Amygdala (tissue), 56 donors: ENCODE measurements at regions not wholly inside any gene's neighbourhood (a gene's known extent, or its start where the extent isn't known, plus 50 kb on each side); places are given as distances from the start of the nearest gene placed in this dataset.

Experiments
- DNase-seq, 56 donors: peaks; one replicate each; lab custom pipeline; 2025; lab: John Stamatoyannopoulos, UW

- DNase-seq: no peak
These were observed 173.6 kb upstream of the DYNLRB2 start for GRCh38 chr16:80367037-80367658.

- no peak for DNase-seq
These were observed 174.8 kb upstream of the DYNLRB2 start for GRCh38 chr16:80366023-80366422.

GRCh38 chr16:80362816-80363215 lies 178.0 kb upstream of the DYNLRB2 start:
- no peak for DNase-seq

GRCh38 chr16:80356365-80356764 lies 184.4 kb upstream of the DYNLRB2 start:
- DNase-seq: no peak

DNA sequence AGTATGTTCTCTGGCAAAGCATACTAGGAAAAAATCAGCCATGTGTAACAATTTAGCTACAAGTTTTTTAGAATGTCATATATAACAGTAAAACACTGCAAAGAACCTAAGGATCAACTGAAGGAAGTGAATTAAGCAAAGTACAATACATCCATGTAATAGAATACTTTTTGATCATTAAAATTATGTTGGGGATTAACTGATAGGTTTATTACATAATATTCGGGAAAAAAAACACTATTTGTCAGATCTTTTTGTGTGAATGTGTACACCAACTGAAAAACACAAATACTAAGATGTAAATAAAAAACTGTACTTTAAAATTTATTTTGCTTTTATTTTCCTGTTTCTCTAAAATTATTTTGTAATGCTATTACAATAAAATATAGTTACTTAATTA lies 185.5 kb upstream of the DYNLRB2 start:
- no peak for DNase-seq

- DNase-seq: no peak
These were observed 190.7 kb upstream of the DYNLRB2 start for GRCh38 chr16:80350061-80350460.

GRCh38 chr16:80347900-80348299 lies 192.9 kb upstream of the DYNLRB2 start:
- DNase-seq: peak in 37 of 56 donors; percentile 2 to 75 (median 34)

- DNase-seq: no peak
These were observed 193.8 kb upstream of the DYNLRB2 start for GRCh38 chr16:80347002-80347401.

- DNase-seq: peak in 6 of 56 donors; percentile 0 to 22 (median 4)
These were observed 194.6 kb upstream of the DYNLRB2 start for GRCh38 chr16:80346111-80346632.

- DNase-seq: no peak
These were observed 195.1 kb upstream of the DYNLRB2 start for GRCh38 chr16:80345701-80346100.

GRCh38 chr16:80344570-80344969 lies 196.2 kb upstream of the DYNLRB2 start:
- DNase-seq: no peak

DNA sequence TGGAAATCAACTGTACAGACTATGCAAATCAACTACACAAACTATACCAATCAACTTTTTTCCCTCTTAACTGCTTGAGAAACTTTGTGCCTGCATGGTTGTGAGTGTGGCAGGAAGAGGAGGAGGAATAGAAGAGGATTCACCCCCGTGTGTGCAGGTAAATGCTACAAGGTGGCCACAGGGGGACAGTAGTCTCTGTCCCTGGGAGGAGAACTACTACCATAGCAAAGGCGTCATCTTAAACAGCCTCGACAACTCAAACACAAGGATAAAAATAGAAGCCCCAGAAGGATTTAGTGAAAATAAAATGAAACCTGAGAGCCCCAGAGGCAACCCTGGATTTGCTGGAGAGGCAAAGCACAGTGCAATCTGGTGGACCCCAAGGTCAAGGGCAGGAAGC lies 199.5 kb upstream of the DYNLRB2 start:
- no peak for DNase-seq

DNA sequence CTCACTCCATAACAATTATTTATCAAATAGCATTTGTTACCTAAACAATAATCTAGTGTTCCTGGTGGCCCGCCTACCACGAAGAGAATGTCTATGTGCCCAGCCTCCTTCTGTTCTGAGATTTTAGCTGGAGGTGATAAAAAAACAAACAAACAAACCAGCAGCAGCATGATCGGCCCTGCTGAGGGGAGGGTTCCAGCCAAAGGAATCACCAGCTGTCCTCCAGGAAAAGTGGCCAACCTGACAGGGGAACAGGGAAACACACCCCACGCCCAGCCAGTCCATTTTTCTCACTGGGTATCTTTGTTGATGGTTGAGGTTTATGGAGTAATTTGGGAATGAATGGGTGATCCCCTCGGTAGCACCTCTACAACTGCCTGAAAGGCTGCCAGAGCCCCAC lies 203.0 kb upstream of the DYNLRB2 start:
- no peak for DNase-seq

- no peak for DNase-seq
These were observed 210.0 kb upstream of the DYNLRB2 start for GRCh38 chr16:80330803-80331202.

DNA sequence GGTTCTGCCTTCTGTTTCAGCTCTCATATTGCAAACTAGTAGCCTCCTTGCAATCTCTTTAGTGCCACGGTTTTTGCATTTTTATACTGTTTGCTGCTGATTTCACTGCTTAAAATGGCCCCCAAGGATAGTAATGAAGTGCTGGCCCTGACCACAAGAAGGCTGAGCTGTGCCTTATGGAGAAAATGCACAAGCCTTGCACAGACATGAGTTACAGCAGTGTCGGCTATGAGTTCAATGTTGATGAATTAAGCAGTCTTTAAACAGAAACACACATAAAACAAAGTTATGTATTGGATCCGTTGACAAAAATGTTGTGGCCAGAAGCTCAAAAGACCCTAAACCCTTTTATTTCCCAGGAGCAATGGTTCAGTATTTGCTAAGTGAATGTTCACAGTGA lies 210.6 kb upstream of the DYNLRB2 start:
- no peak for DNase-seq

DNA sequence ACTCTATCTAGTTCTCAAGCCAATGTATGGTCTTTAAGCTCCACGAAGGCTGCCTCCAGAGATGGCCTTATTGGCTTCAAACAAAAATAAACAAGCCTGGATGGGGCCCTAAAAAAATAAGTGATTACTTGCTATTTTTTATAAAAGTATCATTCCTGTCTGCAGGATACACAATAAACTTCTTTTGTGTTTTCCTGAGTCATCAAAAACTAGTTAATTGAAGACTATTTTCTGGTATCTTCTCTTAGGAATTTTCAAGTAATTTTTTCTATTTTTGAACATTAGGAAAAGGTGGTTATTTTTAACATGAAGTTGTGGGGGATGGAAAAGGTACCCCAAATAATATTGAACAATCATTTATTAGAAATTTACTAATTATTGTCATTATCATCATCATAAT lies 213.1 kb upstream of the DYNLRB2 start:
- no peak for DNase-seq

DNA sequence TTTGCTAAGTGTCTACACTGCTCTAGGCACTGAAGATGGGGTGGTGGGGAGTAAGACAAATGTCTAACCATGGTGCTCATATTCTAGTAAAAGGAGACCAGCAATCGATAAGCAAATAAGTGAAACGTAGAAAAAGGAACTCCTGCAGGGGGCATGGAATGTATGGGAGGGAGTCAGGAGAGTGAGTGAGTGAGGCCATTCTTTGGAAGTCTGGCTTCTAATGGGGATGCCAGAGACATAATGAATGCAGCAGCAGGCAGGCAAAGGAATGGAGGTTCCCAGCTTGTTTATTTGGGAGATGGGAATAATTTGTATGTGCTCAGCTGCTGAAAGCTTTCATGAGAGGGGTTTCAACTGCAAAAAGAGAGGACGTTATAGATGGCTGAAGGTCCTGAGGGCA lies 216.4 kb upstream of the DYNLRB2 start:
- no peak for DNase-seq

- DNase-seq: no peak
These were observed 217.0 kb upstream of the DYNLRB2 start for GRCh38 chr16:80323808-80324195.

DNA sequence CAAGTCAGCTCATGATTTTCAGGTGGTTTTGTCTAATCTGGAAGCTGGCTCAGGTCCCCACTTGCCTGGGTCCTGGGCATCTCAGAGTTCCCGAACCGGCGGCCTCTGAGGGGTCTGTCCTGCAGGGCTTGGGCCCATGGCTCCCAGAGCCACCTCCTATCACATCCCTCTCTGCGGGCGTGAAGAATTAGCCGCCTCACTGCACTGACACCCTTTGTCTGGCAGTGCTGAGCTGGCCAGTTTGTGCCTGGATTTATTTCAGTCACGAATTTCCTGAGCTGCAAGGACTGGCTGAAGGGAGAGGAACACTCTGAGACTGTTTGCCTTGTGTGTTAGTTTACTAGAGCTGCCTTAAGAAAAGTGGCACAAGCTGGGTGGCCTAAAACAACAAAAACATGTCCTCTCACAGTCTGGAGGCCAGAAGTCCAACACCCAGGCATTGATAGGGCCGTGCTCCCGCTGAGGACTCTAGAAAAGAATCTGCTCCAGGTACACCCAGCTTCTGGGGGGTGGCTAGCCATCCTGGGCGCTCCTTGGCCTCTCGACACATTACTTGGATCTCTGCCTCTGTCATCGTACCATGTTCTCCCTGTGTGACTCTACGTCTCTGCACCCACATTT lies 217.5 kb upstream of the DYNLRB2 start:
- DNase-seq: peak in 19 of 56 donors; percentile 3 to 39 (median 11)

DNA sequence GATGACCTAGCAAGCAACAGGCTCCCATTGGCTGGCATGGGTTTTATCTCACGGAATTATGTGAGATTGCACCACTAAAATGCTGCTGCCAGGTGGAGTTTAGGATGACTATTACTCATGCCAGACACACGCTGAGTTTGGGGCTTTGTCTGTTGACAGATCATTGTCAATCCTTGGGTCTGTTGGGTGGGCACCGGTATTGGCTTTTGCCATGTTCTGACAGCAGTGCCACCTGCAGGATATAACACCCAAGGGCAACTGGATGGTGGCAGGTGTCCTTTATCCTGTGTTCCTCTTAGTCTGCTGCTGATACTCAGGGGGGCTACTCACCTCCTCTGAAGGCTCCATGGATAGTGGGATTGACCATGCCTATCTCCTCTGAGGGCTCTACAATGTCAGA lies 221.6 kb upstream of the DYNLRB2 start:
- DNase-seq: no peak

DNA sequence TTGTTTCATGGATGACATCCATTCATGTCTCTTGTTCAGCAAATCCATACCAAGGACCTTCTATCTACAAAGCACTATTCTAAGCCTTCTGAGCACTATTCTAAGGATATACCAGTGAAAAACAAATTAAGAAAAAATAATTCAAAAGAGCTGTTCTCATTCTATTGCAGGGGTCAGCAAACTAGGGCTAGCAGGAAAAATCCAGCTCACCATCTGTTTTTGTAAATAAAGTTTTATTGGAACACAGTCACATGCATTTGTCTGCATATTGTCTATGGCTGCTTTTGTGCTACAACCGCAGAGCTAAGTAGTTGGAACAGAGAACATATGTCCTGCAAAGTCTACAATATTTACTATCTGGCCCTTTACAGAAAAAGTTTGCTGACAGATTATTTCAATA lies 222.7 kb upstream of the DYNLRB2 start:
- DNase-seq: no peak

DNA sequence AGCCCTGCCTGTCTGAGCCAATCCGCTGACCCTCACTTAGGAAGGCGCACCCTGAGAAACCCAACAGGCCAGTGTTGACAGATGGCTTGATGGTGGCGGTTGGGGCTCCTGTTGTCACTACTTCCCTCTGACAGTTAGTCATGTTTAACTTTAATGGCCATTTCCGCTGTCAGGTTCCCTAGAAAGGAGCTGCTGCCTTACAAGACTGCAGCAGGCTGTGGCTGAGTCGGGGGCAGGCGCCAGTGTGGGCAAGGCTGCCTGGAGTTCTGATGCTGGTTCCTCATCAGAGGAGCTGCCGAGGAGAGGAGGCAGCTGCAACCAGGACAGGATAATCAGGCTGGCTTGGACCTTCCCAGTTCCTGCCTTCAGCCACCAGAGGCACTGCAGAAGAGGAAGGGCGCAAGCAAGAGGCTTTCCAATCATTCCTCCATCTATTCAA lies 223.2 kb upstream of the DYNLRB2 start:
- DNase-seq: no peak
